H1 (cell line): ENCODE measurements at regions not wholly inside any gene's neighbourhood (a gene's known extent, or its start where the extent isn't known, plus 50 kb on each side); places are given as distances from the start of the nearest gene placed in this dataset.

Experiments used
- CTCF ChIA-PET: fragments of 300-600 bp; sonication (Branson Sonifier 250); formaldehyde crosslinking; loops from one replicate; lab custom pipeline; 2021; ENCODE audit not compliant: partially characterized antibody; lab: Charles Lee
- POLR2A ChIA-PET: fragments of 300-600 bp; sonication (Branson Sonifier 250); formaldehyde crosslinking; loops from one replicate; lab custom pipeline; 2021; ENCODE audit warnings: inconsistent platforms; ENCODE audit not compliant: partially characterized antibody; lab: Charles Lee
- DNase-seq, 2 experiments: peaks; one replicate each; pipeline versions ENCODE4 v3.0.0 to v3.0.0-alpha.2; 2010 to 2022; ENCODE audit warnings: low spot score in 2 of 2, low read depth in 1 of 2, mixed read lengths in 1 of 2
- FAIRE-seq: peaks from 2 replicates; lab custom pipeline; 2011; peaks lifted over from hg19 to GRCh38; lab: Jason Lieb, UNC
- H2AFZ ChIP-seq: 2 replicates; pipeline ENCODE4 v1.8.1; 2012; ENCODE audit warnings: low read length, inconsistent platforms
- H2AK5ac ChIP-seq: 2 replicates; pipeline ENCODE4 v1.6.1; 2013; ENCODE audit warnings: low read depth, low read length
- H2BK120ac ChIP-seq: replicated peaks from 2 replicates; pipeline ENCODE3; 2013; ENCODE audit warnings: low read depth, low read length, inconsistent platforms
- H2BK12ac ChIP-seq: 2 replicates; pipeline ENCODE4 v1.6.1; 2013; ENCODE audit warnings: low read depth, low read length
- H2BK15ac ChIP-seq: 2 replicates; pipeline ENCODE4 v1.6.1; 2013; ENCODE audit warnings: low read length
- H2BK20ac ChIP-seq: 2 replicates; pipeline ENCODE4 v1.6.1; 2013; ENCODE audit warnings: low read length
- H2BK5ac ChIP-seq: 2 replicates; pipeline ENCODE4 v1.6.1; 2013; ENCODE audit warnings: low read depth, low read length
- H3K14ac ChIP-seq: 2 replicates; pipeline ENCODE4 v1.6.1; 2013; ENCODE audit warnings: inconsistent platforms; ENCODE audit not compliant: insufficient read length
- H3K18ac ChIP-seq: 2 replicates; pipeline ENCODE4 v1.6.1; 2013; ENCODE audit warnings: low read length; ENCODE audit errors: extremely low read depth
- H3K23ac ChIP-seq: 2 replicates; pipeline ENCODE4 v1.6.1; 2013; ENCODE audit warnings: inconsistent platforms; ENCODE audit not compliant: insufficient read length
- H3K23me2 ChIP-seq: 2 replicates; pipeline ENCODE4 v1.6.1; 2013; ENCODE audit warnings: low read depth, low read length
- H3K27ac ChIP-seq: 2 replicates; pipeline ENCODE4 v1.6.1; 2011; ENCODE audit warnings: low read depth, low read length, inconsistent platforms
- H3K27me3 ChIP-seq, 4 experiments: replicated peaks in 1 of 4; 1 replicate in 1 of 4; 2 replicates in 3 of 4; pipeline versions ENCODE4 v1.6.1 to v1.8.1; 2011 to 2013; ENCODE audit warnings: low read length in 3 of 4, mild to moderate bottlenecking in 3 of 4, inconsistent platforms in 2 of 4, mixed read lengths in 2 of 4, moderate library complexity in 1 of 4; ENCODE audit not compliant: control insufficient read depth in 3 of 4, insufficient read depth in 3 of 4; ENCODE audit errors: extremely low read depth in 1 of 4
- H3K36me3 ChIP-seq, 4 experiments: 2 replicates each; pipeline versions ENCODE4 v1.6.1 to v1.8.1; 2011 to 2013; ENCODE audit warnings: mild to moderate bottlenecking in 4 of 4, low read length in 3 of 4, moderate library complexity in 2 of 4, control low read depth in 1 of 4, inconsistent platforms in 1 of 4; ENCODE audit not compliant: insufficient read depth in 4 of 4, control insufficient read depth in 2 of 4
- H3K4ac ChIP-seq: replicated peaks from 2 replicates; pipeline ENCODE3; 2013; ENCODE audit warnings: low read length, low read depth, mixed read lengths, inconsistent platforms; ENCODE audit not compliant: insufficient read length
- H3K4me1 ChIP-seq, 4 experiments: replicated peaks in 1 of 4; 1 replicate in 1 of 4; 2 replicates in 3 of 4; pipeline versions ENCODE4 v1.6.1 to v1.8.1; 2011 to 2013; ENCODE audit warnings: low read length in 3 of 4, inconsistent platforms in 2 of 4, mixed read lengths in 1 of 4; ENCODE audit not compliant: insufficient read depth in 4 of 4, control insufficient read depth in 3 of 4
- H3K4me2 ChIP-seq, 2 experiments: 2 replicates each; pipeline versions ENCODE4 v1.6.1 to v1.8.1; 2011 to 2013; ENCODE audit warnings: low read depth in 2 of 2, low read length in 2 of 2, control low read depth in 1 of 2, inconsistent platforms in 1 of 2, mild to moderate bottlenecking in 1 of 2; ENCODE audit not compliant: insufficient read depth in 1 of 2
- H3K4me3 ChIP-seq, 4 experiments: fragments of 200-600, 300-600 bp in 1 of 4; sonication (generic), shearing (Covaris generic), sonication (Bioruptor Twin) in 1 of 4; 2 replicates each; pipeline versions ENCODE4 v1.5.1 to v1.8.1; 2011 to 2016; ENCODE audit warnings: low read length in 4 of 4, low read depth in 3 of 4, control low read depth in 2 of 4, inconsistent platforms in 2 of 4, mild to moderate bottlenecking in 2 of 4, mixed read lengths in 1 of 4, moderate library complexity in 1 of 4; ENCODE audit not compliant: insufficient read depth in 2 of 4; ENCODE audit errors: extremely low read depth in 1 of 4
- H3K56ac ChIP-seq: replicated peaks from 2 replicates; pipeline ENCODE3; 2013; ENCODE audit warnings: low read depth, mild to moderate bottlenecking, mixed read lengths, low read length, inconsistent platforms; ENCODE audit not compliant: insufficient read length
- H3K79me1 ChIP-seq: 2 replicates; pipeline ENCODE4 v1.6.1; 2013; ENCODE audit warnings: low read depth, low read length, control low read depth
- H3K79me2 ChIP-seq, 2 experiments: 2 replicates each; pipeline versions ENCODE4 v1.6.1 to v1.8.1; 2012 to 2013; ENCODE audit warnings: low read length in 2 of 2, mild to moderate bottlenecking in 2 of 2, inconsistent platforms in 1 of 2; ENCODE audit not compliant: insufficient read depth in 2 of 2, control insufficient read depth in 1 of 2
- H3K9ac ChIP-seq, 4 experiments: replicated peaks in 1 of 4; 1 replicate in 1 of 4; 2 replicates in 3 of 4; pipeline versions ENCODE4 v1.6.1 to v1.8.1; 2011 to 2013; ENCODE audit warnings: low read depth in 3 of 4, low read length in 3 of 4, control low read depth in 2 of 4, mild to moderate bottlenecking in 2 of 4, moderate library complexity in 2 of 4, inconsistent platforms in 1 of 4; ENCODE audit errors: extremely low read depth in 1 of 4
- H3K9me3 ChIP-seq, 2 experiments: 2 replicates each; pipeline versions ENCODE4 v1.6.1 to v1.8.1; 2012 to 2013; ENCODE audit warnings: mild to moderate bottlenecking in 2 of 2, moderate library complexity in 2 of 2, control low read depth in 1 of 2, inconsistent platforms in 1 of 2, low read depth in 1 of 2, low read length in 1 of 2, mixed read lengths in 1 of 2; ENCODE audit not compliant: insufficient read depth in 2 of 2
- H4K20me1 ChIP-seq, 2 experiments: replicated peaks in 1 of 2; 2 replicates each; pipeline versions ENCODE3 to v1.8.1; 2011 to 2013; ENCODE audit warnings: inconsistent platforms in 2 of 2, low read length in 2 of 2, mild to moderate bottlenecking in 1 of 2; ENCODE audit not compliant: insufficient read depth in 2 of 2, control insufficient read depth in 1 of 2
- H4K5ac ChIP-seq: 2 replicates; pipeline ENCODE4 v1.6.1; 2013; ENCODE audit warnings: low read length, low read depth, mixed read lengths, inconsistent platforms; ENCODE audit not compliant: insufficient read length
- H4K8ac ChIP-seq: 2 replicates; pipeline ENCODE4 v1.8.0; 2013; ENCODE audit warnings: mild to moderate bottlenecking, moderate library complexity, low read length, inconsistent platforms; ENCODE audit not compliant: insufficient read depth; ENCODE audit errors: extremely low read depth
- H4K91ac ChIP-seq: replicated peaks from 2 replicates; pipeline ENCODE3; 2013; ENCODE audit warnings: low read length, mixed read lengths, inconsistent platforms; ENCODE audit not compliant: insufficient read length
- BCL11A ChIP-seq, 2 experiments: IDR thresholded peaks; one replicate each; pipeline ENCODE4 v1.6.1; 2011; ENCODE audit warnings: low read depth in 2 of 2, low read length in 2 of 2, mild to moderate bottlenecking in 2 of 2
- CBX5 ChIP-seq: fragments of 300-800, 300-1000 bp; sonication (generic); IDR thresholded peaks from 2 replicates; pipeline ENCODE4 v1.7.1; 2016; ENCODE audit warnings: antibody characterized with exemption, low read length, low read depth
- GABPA ChIP-seq: IDR thresholded peaks from 2 replicates; pipeline ENCODE4 v1.6.1; 2011; ENCODE audit warnings: mild to moderate bottlenecking, low read length, moderate library complexity, borderline replicate concordance; ENCODE audit not compliant: insufficient read depth
- MAFK ChIP-seq: IDR thresholded peaks from 2 replicates; pipeline ENCODE4 v1.6.1; 2012; ENCODE audit warnings: low read depth, mild to moderate bottlenecking, improper control_type of control experiment, low read length
- SAP30 ChIP-seq: fragments of 300-600 bp; sonication (generic); IDR thresholded peaks from 2 replicates; pipeline ENCODE4 v1.7.1; 2012; ENCODE audit warnings: low read length, moderate library complexity, mild to moderate bottlenecking, inconsistent platforms; ENCODE audit not compliant: insufficient read depth, insufficient replicate concordance
- SP2 ChIP-seq: IDR thresholded peaks from 2 replicates; pipeline ENCODE4 v1.6.1; 2012; ENCODE audit warnings: mild to moderate bottlenecking, low read length, inconsistent platforms
- SP4 ChIP-seq: IDR thresholded peaks from 2 replicates; pipeline ENCODE4 v1.6.1; 2012; ENCODE audit warnings: low read length, inconsistent platforms
- TAF1 ChIP-seq: IDR thresholded peaks from 2 replicates; pipeline ENCODE4 v1.6.1; 2011; ENCODE audit warnings: mild to moderate bottlenecking, low read depth, low read length
- TAF7 ChIP-seq: optimal IDR thresholded peaks from 2 replicates; pipeline ENCODE3; 2011; ENCODE audit warnings: low read depth, mild to moderate bottlenecking, inconsistent platforms, low read length, moderate library complexity, borderline replicate concordance
- TCF12 ChIP-seq: IDR thresholded peaks from 2 replicates; pipeline ENCODE4 v1.6.1; 2011; ENCODE audit warnings: low read depth, mild to moderate bottlenecking, low read length
- WGBS, 2 experiments: shearing (Covaris generic) in 1 of 2; methylation state at CpG; one replicate each; pipeline versions ENCODE4 v1.1.6 to v1.1.7; 2013 to 2015; ENCODE audit warnings: low lambda C conversion rate in 2 of 2, mixed read lengths in 2 of 2, inconsistent platforms in 1 of 2, low coverage in 1 of 2, missing lambda C conversion rate in 1 of 2; ENCODE audit not compliant: insufficient replicate concordance in 2 of 2, insufficient coverage in 1 of 2, insufficient read length in 1 of 2; ENCODE audit errors: extremely low coverage in 1 of 2, missing lambda C conversion rate in 1 of 2; 5-methylcytosine and 5-hydroxymethylcytosine counted together
- TF ChIP-seq, protein P1 (sequence below): IDR thresholded peaks from 2 replicates; pipeline ENCODE4 v1.6.1; 2012; ENCODE audit warnings: inconsistent platforms
- TF ChIP-seq, protein P2 (sequence below): IDR thresholded peaks from 2 replicates; pipeline ENCODE4 v1.6.1; 2011; ENCODE audit warnings: low read length, improper control_type of control experiment

DNA sequence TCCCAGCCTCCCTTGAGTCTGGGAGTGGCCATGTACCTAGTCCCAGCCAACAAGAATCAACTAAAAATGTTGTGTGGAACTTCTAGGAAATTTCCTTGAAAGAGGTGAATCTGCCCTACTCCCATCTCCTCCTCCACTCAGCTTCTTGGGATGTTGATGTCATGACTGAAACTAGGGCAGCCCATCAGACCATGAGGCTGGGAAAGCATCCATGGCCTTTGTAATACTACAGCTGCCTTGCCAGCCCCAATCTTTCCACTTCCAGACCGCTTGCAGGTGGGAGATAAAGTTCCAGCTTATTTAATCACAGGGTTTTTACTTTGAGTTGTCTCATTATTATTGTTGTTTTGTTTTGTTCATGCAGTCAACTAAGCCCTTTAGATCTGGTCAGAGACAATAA is 170.3 kb upstream of the LMNTD1 start:
- Histone ChIP-seq H3K23ac (no peak overlapping the region), H3K18ac (no peak overlapping the region), H4K8ac (no peak overlapping the region), H3K27me3 (no peaks in the 10 kb centered on the region), H2BK120ac (no peak overlapping the region), H3K23me2 (no peaks in the 10 kb centered on the region; the same call in 1 of the 2 replicates), H4K91ac (no peak overlapping the region), H3K4me1 (peaks cover 0 to 3% (median 0%) of the 10 kb centered on the region in 4 experiments; a peak in 1 of 7 replicates), H2AFZ (no peak overlapping the region), H3K4me3 (no peak overlapping the region), H2BK15ac (no peak overlapping the region), H3K14ac (no peak overlapping the region), H3K56ac (no peak overlapping the region), H2BK5ac (no peak overlapping the region), H2AK5ac (no peak overlapping the region), H2BK12ac (no peak overlapping the region), H4K20me1 (no peaks in the 10 kb centered on the region), H3K79me1 (no peaks in the 10 kb centered on the region), H3K9me3 (no peaks in the 10 kb centered on the region), H3K4me2 (no peak overlapping the region), H4K5ac (no peak overlapping the region), H3K27ac (no peak overlapping the region), H3K9ac (no peak overlapping the region), H2BK20ac (no peak overlapping the region), H3K36me3 (no peaks in the 10 kb centered on the region), H3K4ac (no peak overlapping the region), H3K79me2 (no peaks in the 10 kb centered on the region)
- CTCF ChIA-PET: interaction anchor here (0.6 kb wide), 1 partner anchor 375 kb away, joined by 3 read pairs; no protein-coding TSS in a partner anchor
- no peak for FAIRE-seq
- 72% methylated on average over 1 of the region's 1 CpG; no CpG with 5 or more reads in 1 of the 2 experiments for WGBS, 2 experiments
- no peak for DNase-seq
- TF ChIP-seq TCF12: no peak
- no peak for TF ChIP-seq GABPA
- TF ChIP-seq BCL11A (IDR thresholded peaks at IDR 0.05; ENCODE audit: low read depth in 2 of 2, low read length in 2 of 2): no peak
- TF ChIP-seq, protein P1, sequence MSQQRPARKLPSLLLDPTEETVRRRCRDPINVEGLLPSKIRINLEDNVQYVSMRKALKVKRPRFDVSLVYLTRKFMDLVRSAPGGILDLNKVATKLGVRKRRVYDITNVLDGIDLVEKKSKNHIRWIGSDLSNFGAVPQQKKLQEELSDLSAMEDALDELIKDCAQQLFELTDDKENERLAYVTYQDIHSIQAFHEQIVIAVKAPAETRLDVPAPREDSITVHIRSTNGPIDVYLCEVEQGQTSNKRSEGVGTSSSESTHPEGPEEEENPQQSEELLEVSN: no peak
- TF ChIP-seq, protein P2, sequence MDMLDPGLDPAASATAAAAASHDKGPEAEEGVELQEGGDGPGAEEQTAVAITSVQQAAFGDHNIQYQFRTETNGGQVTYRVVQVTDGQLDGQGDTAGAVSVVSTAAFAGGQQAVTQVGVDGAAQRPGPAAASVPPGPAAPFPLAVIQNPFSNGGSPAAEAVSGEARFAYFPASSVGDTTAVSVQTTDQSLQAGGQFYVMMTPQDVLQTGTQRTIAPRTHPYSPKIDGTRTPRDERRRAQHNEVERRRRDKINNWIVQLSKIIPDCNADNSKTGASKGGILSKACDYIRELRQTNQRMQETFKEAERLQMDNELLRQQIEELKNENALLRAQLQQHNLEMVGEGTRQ: no peak
- no peak for TF ChIP-seq CBX5
- no peak for TF ChIP-seq MAFK
- no peak for TF ChIP-seq TAF7
- no peak for TF ChIP-seq TAF1
- TF ChIP-seq SP4: no peak
- TF ChIP-seq SP2: no peak
- no peak for TF ChIP-seq SAP30
- POLR2A ChIA-PET: no interaction called here
